ENCODE measurements at regions not wholly inside any gene's neighbourhood (a gene's known extent, or its start where the extent isn't known, plus 50 kb on each side); places are given as distances from the start of the nearest gene placed in this dataset.

GRCh38 chr4:3666263-3666662, 99.9 kb upstream of the ADRA2C start (continued):
- TF ChIP-seq PPARA (CRISPR knock-in tag; IDR thresholded peaks at IDR 0.05; ENCODE audit: borderline replicate concordance) (no peak), GLIS3 (CRISPR knock-in tag; IDR thresholded peaks at IDR 0.05) (no peak), SNAI2 (CRISPR knock-in tag; IDR thresholded peaks at IDR 0.05) (no peak), ARNTL (CRISPR knock-in tag; IDR thresholded peaks at IDR 0.05; ENCODE audit: borderline replicate concordance, low read depth) (no peak), ZFP30 (CRISPR knock-in tag; IDR thresholded peaks at IDR 0.05) (no peak), ISL1 (CRISPR knock-in tag; IDR thresholded peaks at IDR 0.05) (no peak), TOX (CRISPR knock-in tag; IDR thresholded peaks at IDR 0.05; ENCODE audit: borderline replicate concordance) (no peak)

GRCh38 chr4:3665360-3665891, 100.8 kb upstream of the ADRA2C start:
- no peak for ATAC-seq
- no peak for TF ChIP-seq POU6F1 (CRISPR knock-in tag; IDR thresholded peaks at IDR 0.05; ENCODE audit: borderline replicate concordance, low read depth)
- no peak for TF ChIP-seq BACH2 (CRISPR knock-in tag; IDR thresholded peaks at IDR 0.05; ENCODE audit: borderline replicate concordance)
- TF ChIP-seq CREB5 (CRISPR knock-in tag; IDR thresholded peaks at IDR 0.05; ENCODE audit: low read depth): no peak
- TF ChIP-seq ZC3H10 (CRISPR knock-in tag; IDR thresholded peaks at IDR 0.05): no peak
- no peak for TF ChIP-seq ESRRG (CRISPR knock-in tag; IDR thresholded peaks at IDR 0.05)
- TF ChIP-seq ZNF70 (CRISPR knock-in tag; IDR thresholded peaks at IDR 0.05): no peak
- TF ChIP-seq ZNF8 (CRISPR knock-in tag; IDR thresholded peaks at IDR 0.05): no peak

- no peak for ATAC-seq
- TF ChIP-seq ZNF565 (CRISPR knock-in tag; conservative IDR thresholded peaks at IDR 0.05; ENCODE audit: low read depth) (no peak), ZNF70 (CRISPR knock-in tag; IDR thresholded peaks at IDR 0.05) (no peak), RARB (CRISPR knock-in tag; IDR thresholded peaks at IDR 0.05) (no peak), TCF4 (CRISPR knock-in tag; IDR thresholded peaks at IDR 0.05; ENCODE audit: borderline replicate concordance) (no peak), CSRNP3 (CRISPR knock-in tag; IDR thresholded peaks at IDR 0.05) (no peak), CSDC2 (CRISPR knock-in tag; IDR thresholded peaks at IDR 0.05) (no peak)
These were observed 102.4 kb upstream of the ADRA2C start for GRCh38 chr4:3663791-3664190.

GRCh38 chr4:3662516-3662915, 103.7 kb upstream of the ADRA2C start:
- no peak for ATAC-seq
- no peak for TF ChIP-seq ZC3H10 (CRISPR knock-in tag; IDR thresholded peaks at IDR 0.05)
- TF ChIP-seq PATZ1 (CRISPR knock-in tag; IDR thresholded peaks at IDR 0.05; ENCODE audit: borderline replicate concordance): no peak
- no peak for TF ChIP-seq GLIS3 (CRISPR knock-in tag; IDR thresholded peaks at IDR 0.05)
- TF ChIP-seq ESRRG (CRISPR knock-in tag; IDR thresholded peaks at IDR 0.05): no peak
- no peak for TF ChIP-seq ZFP30 (CRISPR knock-in tag; IDR thresholded peaks at IDR 0.05)

GRCh38 chr4:3661989-3662388, 104.2 kb upstream of the ADRA2C start:
- no peak for TF ChIP-seq CSRNP3 (CRISPR knock-in tag; IDR thresholded peaks at IDR 0.05)
- no peak for TF ChIP-seq SNAI2 (CRISPR knock-in tag; IDR thresholded peaks at IDR 0.05)
- no peak for TF ChIP-seq GLIS3 (CRISPR knock-in tag; IDR thresholded peaks at IDR 0.05)
- no peak for TF ChIP-seq BACH2 (CRISPR knock-in tag; IDR thresholded peaks at IDR 0.05; ENCODE audit: borderline replicate concordance)
- no peak for TF ChIP-seq ZNF70 (CRISPR knock-in tag; IDR thresholded peaks at IDR 0.05)
- TF ChIP-seq ZNF8 (CRISPR knock-in tag; IDR thresholded peaks at IDR 0.05): no peak
- no peak for ATAC-seq
